COLO829 (cell line): ENCODE measurements at regions not wholly inside any gene's neighbourhood (a gene's known extent, or its start where the extent isn't known, plus 50 kb on each side); places are given as distances from the start of the nearest gene placed in this dataset.
"Not testable (repeated sequence)": the region's sequence is repeated elsewhere in the genome, so short reads cannot be mapped to it uniquely, and the experiment has no call there.

Experiments
- DNase-seq: peaks from one replicate; pipeline ENCODE4 v3.0.0; 2012; ENCODE audit warnings: low spot score

GRCh38 chr11:92026664-92027063 lies 198.0 kb upstream of the FAT3 start:
- no peak for DNase-seq

GRCh38 chr11:92024788-92025187 lies 199.8 kb upstream of the FAT3 start:
- DNase-seq, result no peak

GRCh38 chr11:92022499-92022898 lies 202.1 kb upstream of the FAT3 start:
- DNase-seq, result no peak

- no peak for DNase-seq
These were observed 206.3 kb upstream of the FAT3 start for GRCh38 chr11:92018332-92018731.

GRCh38 chr11:92008249-92008648 lies 216.4 kb upstream of the FAT3 start:
- DNase-seq, result no peak

- DNase-seq, result no peak
These were observed 222.1 kb upstream of the FAT3 start for GRCh38 chr11:92002568-92002967.

- DNase-seq, result no peak
These were observed 226.1 kb upstream of the FAT3 start for GRCh38 chr11:91998481-91998880.

GRCh38 chr11:91997226-91997625 lies 227.4 kb upstream of the FAT3 start:
- no peak for DNase-seq

GRCh38 chr11:91996526-91996925 lies 228.1 kb upstream of the FAT3 start:
- DNase-seq, result no peak

GRCh38 chr11:91988443-91988842 lies 236.2 kb upstream of the FAT3 start:
- not testable (repeated sequence) for DNase-seq

- no peak for DNase-seq
These were observed 238.4 kb upstream of the FAT3 start for GRCh38 chr11:91986218-91986617.

- DNase-seq, result no peak
These were observed 240.5 kb upstream of the FAT3 start for GRCh38 chr11:91984033-91984584.

- no peak for DNase-seq
These were observed 242.6 kb upstream of the FAT3 start for GRCh38 chr11:91981995-91982394.

GRCh38 chr11:91979775-91980174 lies 244.8 kb upstream of the FAT3 start:
- no peak for DNase-seq

GRCh38 chr11:91978747-91979146 lies 245.9 kb upstream of the FAT3 start:
- DNase-seq, result no peak

GRCh38 chr11:91972665-91973266 lies 251.9 kb upstream of the FAT3 start:
- no peak for DNase-seq

GRCh38 chr11:91970624-91971023 lies 254.0 kb upstream of the FAT3 start:
- DNase-seq, result no peak

- DNase-seq, result no peak
These were observed 255.1 kb upstream of the FAT3 start for GRCh38 chr11:91969486-91969885.

GRCh38 chr11:91967691-91968045 lies 256.9 kb upstream of the FAT3 start:
- no peak for DNase-seq

GRCh38 chr11:91967026-91967690 lies 257.5 kb upstream of the FAT3 start:
- no peak for DNase-seq

- DNase-seq, result no peak
These were observed 258.2 kb upstream of the FAT3 start for GRCh38 chr11:91966368-91966767.

- no peak for DNase-seq
These were observed 263.8 kb upstream of the FAT3 start for GRCh38 chr11:91960770-91961169.

GRCh38 chr11:91959411-91959810 lies 265.2 kb upstream of the FAT3 start:
- DNase-seq, result no peak

- DNase-seq, result no peak
These were observed 267.9 kb upstream of the FAT3 start for GRCh38 chr11:91956711-91957110.
